H9 (cell line): ENCODE measurements at regions not wholly inside any gene's neighbourhood (a gene's known extent, or its start where the extent isn't known, plus 50 kb on each side); places are given as distances from the start of the nearest gene placed in this dataset.

Experiments used
- DNase-seq: peaks from one replicate; pipeline ENCODE4 v3.0.0-alpha.2; 2017
- H2AFZ ChIP-seq: one replicate; pipeline ENCODE4 v1.6.1; 2013; ENCODE audit warnings: mild to moderate bottlenecking, low read length, control low read depth, moderate library complexity
- H2AK5ac ChIP-seq: 2 replicates; pipeline ENCODE4 v1.6.1; 2013; ENCODE audit warnings: low read length, control low read depth, mixed read lengths; ENCODE audit not compliant: insufficient read length
- H2BK120ac ChIP-seq: one replicate; pipeline ENCODE4 v1.6.1; 2013; ENCODE audit warnings: low read depth, mild to moderate bottlenecking, low read length, control low read depth, inconsistent platforms; ENCODE audit not compliant: poor library complexity, severe bottlenecking
- H2BK12ac ChIP-seq: 2 replicates; pipeline ENCODE4 v1.6.1; 2013; ENCODE audit warnings: low read length, control low read depth, mixed read lengths, low read depth; ENCODE audit not compliant: insufficient read length
- H2BK15ac ChIP-seq: 2 replicates; pipeline ENCODE4 v1.6.1; 2013; ENCODE audit warnings: low read depth, low read length, control low read depth
- H2BK20ac ChIP-seq: one replicate; pipeline ENCODE4 v1.6.1; 2013; ENCODE audit warnings: low read depth, mild to moderate bottlenecking, low read length, control low read depth, inconsistent platforms; ENCODE audit not compliant: poor library complexity, severe bottlenecking
- H2BK5ac ChIP-seq: 2 replicates; pipeline ENCODE4 v1.6.1; 2013; ENCODE audit warnings: low read length, control low read depth, mixed read lengths; ENCODE audit not compliant: insufficient read length
- H3K14ac ChIP-seq: 2 replicates; pipeline ENCODE4 v1.6.1; 2013; ENCODE audit warnings: low read length, control low read depth; ENCODE audit not compliant: insufficient read depth
- H3K18ac ChIP-seq: 2 replicates; pipeline ENCODE4 v1.6.1; 2013; ENCODE audit warnings: low read depth, mild to moderate bottlenecking, mixed read lengths, low read length, control low read depth; ENCODE audit not compliant: insufficient read length
- H3K23ac ChIP-seq: 2 replicates; pipeline ENCODE4 v1.6.1; 2013; ENCODE audit warnings: low read length, control low read depth, mixed read lengths, low read depth; ENCODE audit not compliant: insufficient read length
- H3K23me2 ChIP-seq: 2 replicates; pipeline ENCODE4 v1.6.1; 2013; ENCODE audit warnings: low read depth, mild to moderate bottlenecking, mixed read lengths, low read length, control low read depth; ENCODE audit not compliant: insufficient read length, poor library complexity, severe bottlenecking
- H3K27ac ChIP-seq: 2 replicates; pipeline ENCODE4 v1.5.1; 2013; ENCODE audit warnings: low read length, control low read depth, mixed read lengths, low read depth; ENCODE audit not compliant: insufficient read length
- H3K27me3 ChIP-seq: 2 replicates; pipeline ENCODE4 v1.6.1; 2013; ENCODE audit warnings: low read length, control low read depth, inconsistent platforms; ENCODE audit not compliant: insufficient read depth
- H3K4ac ChIP-seq: 2 replicates; pipeline ENCODE4 v1.6.1; 2013; ENCODE audit warnings: low read depth, mild to moderate bottlenecking, control low read depth, inconsistent platforms, low read length, moderate library complexity
- H3K4me1 ChIP-seq: 2 replicates; pipeline ENCODE4 v1.6.1; 2013; ENCODE audit warnings: low read length, control low read depth, inconsistent platforms; ENCODE audit not compliant: insufficient read depth
- H3K4me2 ChIP-seq: 2 replicates; pipeline ENCODE4 v1.6.1; 2013; ENCODE audit warnings: low read length, control low read depth, mixed read lengths; ENCODE audit not compliant: insufficient read length, insufficient read depth
- H3K56ac ChIP-seq: 2 replicates; pipeline ENCODE4 v1.6.1; 2013; ENCODE audit warnings: low read depth, mild to moderate bottlenecking, mixed read lengths, low read length, control low read depth; ENCODE audit not compliant: insufficient read length
- H3K79me1 ChIP-seq: 2 replicates; pipeline ENCODE4 v1.6.1; 2013; ENCODE audit warnings: low read depth, mild to moderate bottlenecking, moderate library complexity, low read length, control low read depth, inconsistent platforms; ENCODE audit not compliant: insufficient read depth, poor library complexity, severe bottlenecking
- H3K79me2 ChIP-seq: 2 replicates; pipeline ENCODE4 v1.6.1; 2013; ENCODE audit warnings: low read length, control low read depth, inconsistent platforms; ENCODE audit not compliant: insufficient read depth
- H3K9ac ChIP-seq: 2 replicates; pipeline ENCODE4 v1.6.1; 2013; ENCODE audit warnings: low read length, control low read depth, mixed read lengths; ENCODE audit not compliant: insufficient read length; ENCODE audit errors: extremely low read depth
- H3K9me3 ChIP-seq: one replicate; pipeline ENCODE4 v1.6.1; 2013; ENCODE audit warnings: low read depth, low read length, inconsistent platforms; ENCODE audit not compliant: control insufficient read depth
- H3T11ph ChIP-seq: one replicate; pipeline ENCODE4 v1.6.1; 2013; ENCODE audit warnings: mild to moderate bottlenecking, low read length, control low read depth, inconsistent platforms
- H4K20me1 ChIP-seq: one replicate; pipeline ENCODE4 v1.6.1; 2013; ENCODE audit not compliant: control insufficient read depth, insufficient read length, insufficient read depth
- H4K5ac ChIP-seq: 2 replicates; pipeline ENCODE4 v1.6.1; 2013; ENCODE audit warnings: low read depth, mild to moderate bottlenecking, mixed read lengths, low read length, control low read depth; ENCODE audit not compliant: insufficient read length
- H4K8ac ChIP-seq: replicated peaks from 2 replicates; pipeline ENCODE4 v1.6.1; 2013; ENCODE audit warnings: low read length, control low read depth, mixed read lengths, low read depth; ENCODE audit not compliant: insufficient read length
- H4K91ac ChIP-seq: 2 replicates; pipeline ENCODE4 v1.6.1; 2013; ENCODE audit warnings: low read depth, mild to moderate bottlenecking, moderate library complexity, mixed read lengths, low read length, control low read depth; ENCODE audit not compliant: insufficient read length
- H3K27ac Mint-ChIP-seq, 3 experiments: 2 replicates in 2 of 3; 3 replicates in 1 of 3; pipeline ENCODE4 v1.8.0; 2020 to 2021; ENCODE audit warnings: mixed read lengths in 3 of 3, mild to moderate bottlenecking in 1 of 3, moderate library complexity in 1 of 3
- H3K27me3 Mint-ChIP-seq: 2 replicates; pipeline ENCODE4 v1.8.0; 2021; ENCODE audit warnings: low read depth, mild to moderate bottlenecking, moderate library complexity, mixed read lengths
- H3K36me3 Mint-ChIP-seq, 3 experiments: 2 replicates in 2 of 3; 3 replicates in 1 of 3; pipeline ENCODE4 v1.8.0; 2020 to 2021; ENCODE audit warnings: low read depth in 3 of 3, mixed read lengths in 3 of 3; ENCODE audit not compliant: insufficient read depth in 1 of 3
- H3K4me1 Mint-ChIP-seq, 2 experiments: 2 replicates each; pipeline ENCODE4 v1.8.0; 2020; ENCODE audit warnings: mixed read lengths in 2 of 2
- H3K4me3 Mint-ChIP-seq, 2 experiments: 2 replicates in 1 of 2; 3 replicates in 1 of 2; pipeline ENCODE4 v1.8.0; 2020 to 2021; ENCODE audit warnings: mild to moderate bottlenecking in 2 of 2, mixed read lengths in 2 of 2, moderate library complexity in 1 of 2
- H3K9me3 Mint-ChIP-seq, 2 experiments: 2 replicates in 1 of 2; 3 replicates in 1 of 2; pipeline ENCODE4 v1.8.0; 2020; ENCODE audit warnings: mild to moderate bottlenecking in 2 of 2, mixed read lengths in 2 of 2, moderate library complexity in 1 of 2
- WGBS: extraction: QIAGEN DNeasy Blood & Tissue Kit; methylation state at CpG from one replicate; pipeline ENCODE4 v1.1.7; 2013; ENCODE audit warnings: missing lambda C conversion rate, low lambda C conversion rate, mixed read lengths; ENCODE audit not compliant: insufficient read length; ENCODE audit errors: extremely low coverage; 5-methylcytosine and 5-hydroxymethylcytosine counted together
- TF ChIP-seq, protein P1 (sequence below): fragments of 200-600 bp; sonication (generic); conservative IDR thresholded peaks from 3 replicates; pipeline ENCODE4 v1.8.0; 2021; ENCODE audit warnings: antibody characterized with exemption, mild to moderate bottlenecking

DNA sequence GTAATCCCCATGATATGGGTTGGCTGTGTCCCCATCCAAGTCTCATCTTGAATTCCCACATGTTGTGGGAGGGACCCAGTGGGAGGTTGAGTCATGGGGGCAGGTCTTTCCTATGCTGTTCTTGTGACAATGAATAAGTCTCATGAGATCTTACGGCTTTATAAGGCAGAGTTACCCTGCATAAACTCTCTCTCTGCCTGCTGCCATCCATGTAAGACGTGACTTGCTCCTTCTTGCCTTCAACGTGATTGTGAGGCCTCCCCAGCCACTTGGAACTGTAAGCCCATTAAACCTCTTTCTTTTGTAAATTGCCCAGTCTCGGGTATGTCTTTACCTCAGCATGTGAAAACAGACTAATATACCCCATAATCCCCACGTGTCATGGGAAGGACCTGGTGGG lies 61.9 kb upstream of the LDAH start:
- Histone ChIP-seq H3K4ac (no peak overlapping the region), H3K23ac (no peak overlapping the region), H3K27ac (no peak overlapping the region), H2AK5ac (no peak overlapping the region), H4K91ac (no peak overlapping the region), H2BK12ac (no peak overlapping the region), H2BK5ac (no peak overlapping the region), H3K18ac (no peak overlapping the region), H3K9me3 (peaks cover 4% of the 10 kb centered on the region), H3T11ph (no peak overlapping the region), H2BK15ac (no peak overlapping the region), H3K9ac (no peak overlapping the region), H2BK20ac (no peak overlapping the region), H3K14ac (no peak overlapping the region), H2AFZ (no peak overlapping the region), H3K79me1 (no peaks in the 10 kb centered on the region), H3K27me3 (no peaks in the 10 kb centered on the region), H3K23me2 (no peaks in the 10 kb centered on the region), H2BK120ac (no peak overlapping the region), H4K20me1 (no peaks in the 10 kb centered on the region), H3K56ac (no peak overlapping the region), H4K8ac (no peak overlapping the region), H3K79me2 (no peaks in the 10 kb centered on the region), H4K5ac (no peak overlapping the region), H3K4me1 (no peaks in the 10 kb centered on the region), H3K4me2 (no peak overlapping the region)
- WGBS, result no CpG with 5 or more reads among the region's 5 CpGs
- Mint-ChIP-seq H3K4me3 (no peak overlapping the region), H3K36me3 (peaks cover 0 to 6% (median 0%) of the 10 kb centered on the region in 3 experiments; a peak in 4 of 7 replicates), H3K4me1 (no peaks in the 10 kb centered on the region), H3K27ac (no peak overlapping the region), H3K9me3 (peaks cover 43 to 68% of the 10 kb centered on the region in 2 experiments), H3K27me3 (peaks cover 2% of the 10 kb centered on the region; the same call in 1 of the 2 replicates)
- TF ChIP-seq, protein P1, sequence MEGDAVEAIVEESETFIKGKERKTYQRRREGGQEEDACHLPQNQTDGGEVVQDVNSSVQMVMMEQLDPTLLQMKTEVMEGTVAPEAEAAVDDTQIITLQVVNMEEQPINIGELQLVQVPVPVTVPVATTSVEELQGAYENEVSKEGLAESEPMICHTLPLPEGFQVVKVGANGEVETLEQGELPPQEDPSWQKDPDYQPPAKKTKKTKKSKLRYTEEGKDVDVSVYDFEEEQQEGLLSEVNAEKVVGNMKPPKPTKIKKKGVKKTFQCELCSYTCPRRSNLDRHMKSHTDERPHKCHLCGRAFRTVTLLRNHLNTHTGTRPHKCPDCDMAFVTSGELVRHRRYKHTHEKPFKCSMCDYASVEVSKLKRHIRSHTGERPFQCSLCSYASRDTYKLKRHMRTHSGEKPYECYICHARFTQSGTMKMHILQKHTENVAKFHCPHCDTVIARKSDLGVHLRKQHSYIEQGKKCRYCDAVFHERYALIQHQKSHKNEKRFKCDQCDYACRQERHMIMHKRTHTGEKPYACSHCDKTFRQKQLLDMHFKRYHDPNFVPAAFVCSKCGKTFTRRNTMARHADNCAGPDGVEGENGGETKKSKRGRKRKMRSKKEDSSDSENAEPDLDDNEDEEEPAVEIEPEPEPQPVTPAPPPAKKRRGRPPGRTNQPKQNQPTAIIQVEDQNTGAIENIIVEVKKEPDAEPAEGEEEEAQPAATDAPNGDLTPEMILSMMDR, result no peak
- DNase-seq, result no peak
